ENCODE measurements at regions not wholly inside any gene's neighbourhood (a gene's known extent, or its start where the extent isn't known, plus 50 kb on each side); places are given as distances from the start of the nearest gene placed in this dataset.
A peak's percentile ranks its signal among the peaks of the same experiment; 100 is the strongest.
"Not testable (repeated sequence)": the region's sequence is repeated elsewhere in the genome, so short reads cannot be mapped to it uniquely, and the experiment has no call there.

- DNase-seq (ENCODE audit: low read depth in 2 of 2): no peak
Observed at GRCh38 chr2:237196409-237196808, 110.7 kb downstream of the COPS8 start.

GRCh38 chr2:237196866-237197618 is 111.4 kb downstream of the COPS8 start:
- no peak for DNase-seq (ENCODE audit: low read depth in 2 of 2)

GRCh38 chr2:237198164-237198855 is 112.6 kb downstream of the COPS8 start:
- DNase-seq (ENCODE audit: low read depth in 2 of 2): peak; percentile 60 to 62

GRCh38 chr2:237199082-237199481 is 113.4 kb downstream of the COPS8 start:
- peak in 1 of 2 experiments; percentile 45 for DNase-seq (ENCODE audit: low read depth in 2 of 2)

GRCh38 chr2:237199577-237199976 is 113.9 kb downstream of the COPS8 start:
- DNase-seq (ENCODE audit: low read depth in 2 of 2): no peak

- no peak for DNase-seq (ENCODE audit: low read depth in 2 of 2)
Observed at GRCh38 chr2:237200462-237200861, 114.8 kb downstream of the COPS8 start.

GRCh38 chr2:237201461-237202287 is 116.0 kb downstream of the COPS8 start:
- DNase-seq (ENCODE audit: low read depth in 2 of 2): no peak

- DNase-seq (ENCODE audit: low read depth in 2 of 2): no peak
Observed at GRCh38 chr2:237202288-237203030, 116.8 kb downstream of the COPS8 start.

GRCh38 chr2:237205043-237205541 is 119.4 kb downstream of the COPS8 start:
- no peak for DNase-seq (ENCODE audit: low read depth in 2 of 2)

- DNase-seq (ENCODE audit: low read depth in 2 of 2): no peak
Observed at GRCh38 chr2:237205561-237205971, 119.9 kb downstream of the COPS8 start.

GRCh38 chr2:237207646-237208045 is 122.0 kb downstream of the COPS8 start:
- no peak for DNase-seq (ENCODE audit: low read depth in 2 of 2)

GRCh38 chr2:237208373-237209260 is 122.9 kb downstream of the COPS8 start:
- DNase-seq (ENCODE audit: low read depth in 2 of 2): peak; percentile 99 to 100

- no peak for DNase-seq (ENCODE audit: low read depth in 2 of 2)
Observed at GRCh38 chr2:237209885-237210284, 124.2 kb downstream of the COPS8 start.

GRCh38 chr2:237210297-237210696 is 124.6 kb downstream of the COPS8 start:
- no peak for DNase-seq (ENCODE audit: low read depth in 2 of 2)

- DNase-seq (ENCODE audit: low read depth in 2 of 2): no peak
Observed at GRCh38 chr2:237210763-237211162, 125.1 kb downstream of the COPS8 start.

GRCh38 chr2:237212356-237213279 is 126.9 kb downstream of the COPS8 start:
- DNase-seq (ENCODE audit: low read depth in 2 of 2): not testable (repeated sequence)

GRCh38 chr2:237213315-237214022 is 127.8 kb downstream of the COPS8 start:
- peak; percentile 53 to 54 for DNase-seq (ENCODE audit: low read depth in 2 of 2)

- DNase-seq (ENCODE audit: low read depth in 2 of 2): no peak
Observed at GRCh38 chr2:237214030-237214675, 128.5 kb downstream of the COPS8 start.

All from fibroblast of skin of left quadriceps (primary cell).